GM19328 (cell line): ENCODE measurements at regions not wholly inside any gene's neighbourhood (a gene's known extent, or its start where the extent isn't known, plus 50 kb on each side); places are given as distances from the start of the nearest gene placed in this dataset.

Source experiments
- ATAC-seq: cut with Tn5 transposase; IDR thresholded peaks from one replicate; pipeline ENCODE4 v1.9.1; 2021; ENCODE audit warnings: mild to moderate bottlenecking, moderate library complexity; ENCODE audit not compliant: unreplicated experiment

- no peak for ATAC-seq
These were observed 128.4 kb downstream of the BUD13 start for GRCh38 chr11:116644201-116644940.

- no peak for ATAC-seq
These were observed 129.3 kb downstream of the BUD13 start for GRCh38 chr11:116643521-116643920.

GRCh38 chr11:116642902-116643301, 129.9 kb downstream of the BUD13 start:
- no peak for ATAC-seq

DNA sequence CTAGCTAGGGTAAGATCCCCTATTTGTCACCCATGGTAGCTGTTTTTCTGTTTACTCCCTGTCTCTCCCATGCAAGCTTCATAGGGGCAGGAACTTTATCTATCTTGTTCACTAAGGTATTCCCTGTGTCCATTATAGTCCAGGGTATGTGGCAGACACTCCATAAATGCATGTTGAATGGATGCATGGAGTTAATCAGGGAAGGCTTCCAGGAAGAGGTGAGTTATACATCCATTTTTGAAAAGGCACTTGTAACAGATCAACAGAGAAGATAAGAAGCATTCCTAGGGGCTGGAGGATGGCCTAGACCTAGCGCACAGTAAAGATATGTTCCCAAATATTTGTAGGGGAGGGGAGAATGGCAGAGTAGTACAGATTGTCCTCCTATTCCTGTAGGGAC, 130.3 kb downstream of the BUD13 start:
- no peak for ATAC-seq

GRCh38 chr11:116641561-116642045, 131.2 kb downstream of the BUD13 start:
- ATAC-seq, result no peak

DNA sequence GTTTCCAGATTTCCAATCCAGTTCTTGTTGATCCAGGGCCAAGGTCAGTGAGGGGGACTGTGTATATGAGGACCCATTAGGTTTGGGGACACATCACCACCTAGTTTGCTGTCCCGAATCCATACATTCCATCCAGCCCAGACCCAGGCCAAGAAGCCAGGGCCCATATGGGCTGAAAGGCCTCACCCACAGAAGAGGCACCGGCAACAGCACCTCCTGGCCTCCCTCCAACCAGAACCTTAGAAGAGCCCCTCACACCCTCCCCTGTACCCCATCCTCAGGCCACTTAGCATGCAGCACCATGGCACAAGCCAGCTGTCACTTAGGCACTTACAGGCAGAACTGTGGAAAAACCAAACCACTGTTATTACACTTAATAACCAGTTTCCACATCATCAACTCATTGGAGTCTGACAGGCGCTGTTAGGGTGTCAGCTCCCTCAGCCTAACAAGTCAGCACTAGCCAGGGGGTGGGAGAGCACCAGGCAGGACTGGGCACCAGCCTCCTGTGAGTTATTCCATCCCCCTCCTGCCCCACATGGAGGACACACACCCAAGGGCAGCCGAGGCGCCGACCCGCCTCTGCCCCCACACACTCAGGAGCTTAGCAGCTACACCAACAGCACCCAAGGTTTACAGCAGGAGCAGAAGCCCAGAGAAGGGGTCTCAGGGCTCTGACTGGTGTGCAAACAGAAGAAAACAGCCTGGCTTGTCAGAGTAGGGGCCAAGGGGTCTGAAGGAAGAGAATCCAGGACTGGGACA, 132.0 kb downstream of the BUD13 start:
- no peak for ATAC-seq

GRCh38 chr11:116638463-116638862, 134.3 kb downstream of the BUD13 start:
- ATAC-seq, result no peak

DNA sequence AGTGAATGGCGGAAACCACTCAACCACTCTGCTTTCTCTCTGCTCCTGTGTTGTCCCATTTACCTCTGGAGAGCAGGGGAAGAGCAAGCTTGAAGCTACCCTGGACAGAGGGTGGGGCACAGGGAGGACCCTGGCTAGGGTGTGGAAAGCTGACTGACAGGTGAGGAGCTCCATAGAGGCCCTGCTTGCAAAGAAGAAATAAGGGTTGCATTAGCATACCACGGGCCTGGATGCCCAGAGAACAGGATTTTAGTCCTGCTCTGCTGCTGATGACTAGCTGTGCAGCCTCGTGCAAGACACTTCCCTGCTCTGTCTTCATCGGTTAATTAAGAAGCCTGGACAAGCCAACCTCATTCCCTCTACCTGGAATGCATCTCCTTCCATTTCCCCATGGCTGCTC, 135.0 kb downstream of the BUD13 start:
- no peak for ATAC-seq

DNA sequence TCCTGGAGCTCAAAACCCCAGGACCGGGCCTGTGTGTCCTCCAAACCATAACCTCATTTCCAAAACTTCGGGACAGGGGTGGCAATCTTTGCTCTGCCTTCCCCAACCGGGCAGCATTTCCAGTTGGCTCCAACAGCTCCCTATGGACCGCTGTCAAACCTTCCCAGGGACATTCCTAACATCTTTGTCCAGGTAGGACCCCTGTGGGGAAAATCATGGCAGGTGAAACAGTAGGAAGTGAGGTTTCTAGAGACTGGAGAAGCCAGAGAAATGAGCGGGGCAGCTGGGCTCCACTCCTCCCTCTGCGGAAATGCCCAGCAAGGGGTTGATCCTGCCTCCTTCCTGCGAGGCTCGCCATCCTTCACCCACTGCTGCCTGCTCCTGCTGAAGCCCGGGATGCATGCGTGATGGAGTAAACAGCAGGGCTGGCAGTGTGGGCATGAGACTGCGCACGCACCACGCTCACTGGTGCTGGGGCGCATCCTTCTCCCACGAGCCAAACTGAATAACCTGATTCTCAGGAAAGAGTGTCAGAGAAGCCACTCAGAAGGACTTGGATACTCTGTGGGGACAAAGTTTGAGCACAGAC, 136.4 kb downstream of the BUD13 start:
- ATAC-seq, result no peak

DNA sequence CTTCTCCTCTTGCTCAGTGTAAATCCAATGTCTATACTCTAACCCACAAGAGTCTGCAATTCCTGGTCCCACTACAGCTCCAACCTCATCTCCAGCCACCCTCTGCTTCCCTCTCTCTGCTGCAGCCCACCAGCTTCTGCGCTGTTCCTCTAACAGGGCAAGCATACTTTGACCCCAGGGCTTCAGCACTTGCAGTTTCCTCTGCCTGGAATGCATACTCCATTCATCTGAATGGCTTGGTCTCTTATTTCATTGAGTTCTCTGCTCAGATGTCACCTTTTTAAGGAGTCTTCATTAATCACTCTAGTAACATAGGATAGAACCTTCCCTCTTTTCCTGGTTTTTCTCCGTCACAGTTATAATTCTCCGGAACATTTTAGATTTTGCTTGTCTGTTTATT, 141.6 kb downstream of the BUD13 start:
- ATAC-seq, result no peak

GRCh38 chr11:116618461-116618860, 154.3 kb downstream of the BUD13 start:
- no peak for ATAC-seq

- ATAC-seq, result no peak
These were observed 157.4 kb downstream of the BUD13 start for GRCh38 chr11:116615211-116615865.

GRCh38 chr11:116614306-116615210, 158.2 kb downstream of the BUD13 start:
- ATAC-seq, result no peak

DNA sequence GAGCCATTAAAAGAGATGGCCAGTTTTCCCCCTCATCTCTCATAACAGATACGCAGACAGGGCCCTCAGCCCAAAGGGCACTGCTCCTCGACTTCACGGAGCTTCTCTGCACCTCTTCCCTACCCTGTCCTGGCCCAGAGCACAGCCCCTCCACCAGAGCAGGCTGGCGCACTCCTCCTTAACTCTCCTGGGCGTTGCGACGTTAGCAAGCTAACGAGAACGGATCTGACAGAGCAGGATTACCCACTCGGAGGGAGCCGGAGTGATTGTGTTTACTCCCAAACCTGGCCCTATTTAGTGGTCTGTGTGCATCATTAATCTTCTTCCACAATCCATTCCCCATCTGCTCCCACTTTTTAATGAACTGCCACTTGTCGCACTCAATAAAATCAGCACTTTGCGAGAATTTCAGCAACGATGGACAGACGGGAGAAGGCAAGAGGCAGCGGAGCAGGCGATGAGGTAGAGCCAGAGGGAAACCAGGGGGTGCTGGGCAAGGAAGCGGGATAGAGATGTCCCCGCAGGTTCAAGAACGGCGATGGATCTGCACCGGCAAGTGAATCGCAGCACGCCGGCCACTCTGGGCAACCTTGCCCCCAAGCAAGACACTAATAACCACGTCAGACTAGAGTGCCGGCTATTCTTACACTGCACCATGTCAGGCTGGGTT, 159.4 kb downstream of the BUD13 start:
- no peak for ATAC-seq

DNA sequence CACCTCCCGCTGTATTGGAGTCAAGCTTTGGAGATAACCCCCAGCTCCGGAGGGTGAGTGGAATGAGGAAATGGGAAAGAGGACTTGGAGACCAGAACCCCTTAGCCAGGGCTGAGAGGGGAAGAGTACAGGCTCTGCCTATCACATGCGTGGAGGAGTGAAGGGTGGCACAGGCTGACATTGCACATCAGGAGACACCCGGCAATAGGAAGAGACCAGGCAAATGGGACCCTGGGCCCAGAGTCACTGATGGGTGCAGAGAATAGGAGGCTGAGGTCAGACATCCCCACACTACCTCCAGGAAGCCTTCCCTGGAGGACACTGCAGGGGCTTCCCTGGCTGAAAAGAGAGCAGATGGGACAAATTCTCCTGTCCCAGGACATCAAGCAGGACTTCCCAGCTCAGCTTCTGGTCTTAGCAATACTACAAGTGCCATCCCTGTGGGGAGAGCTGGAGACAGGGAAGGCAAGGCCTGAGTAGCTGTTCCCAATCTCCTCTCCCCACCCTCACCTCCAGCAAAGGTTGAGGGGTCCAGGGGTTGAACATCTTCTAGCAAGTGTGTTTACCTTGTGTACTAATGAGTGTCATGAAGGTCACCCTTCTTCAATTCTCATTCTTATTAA, 160.7 kb downstream of the BUD13 start:
- ATAC-seq, result no peak

GRCh38 chr11:116610190-116610589, 162.6 kb downstream of the BUD13 start:
- ATAC-seq, result no peak

DNA sequence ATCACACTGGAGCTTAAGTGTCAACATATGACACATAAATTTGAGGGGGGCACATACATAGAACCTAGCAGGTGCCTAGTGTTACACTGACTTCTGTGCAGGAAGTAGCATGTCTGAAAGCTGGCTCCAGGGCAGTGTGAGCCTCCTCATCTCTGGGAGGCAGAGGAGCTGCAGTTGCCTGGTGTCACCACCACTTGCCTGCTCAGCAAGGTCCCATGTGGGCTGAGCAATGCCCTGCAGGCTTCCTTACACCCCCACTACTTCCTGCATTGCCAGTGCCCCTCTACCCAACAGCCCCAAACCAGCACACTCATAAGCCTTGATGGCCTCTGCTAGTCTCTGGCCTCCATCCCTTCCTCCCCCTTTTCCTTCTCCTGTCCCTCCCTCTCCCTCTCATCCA, 165.8 kb downstream of the BUD13 start:
- ATAC-seq, result no peak

DNA sequence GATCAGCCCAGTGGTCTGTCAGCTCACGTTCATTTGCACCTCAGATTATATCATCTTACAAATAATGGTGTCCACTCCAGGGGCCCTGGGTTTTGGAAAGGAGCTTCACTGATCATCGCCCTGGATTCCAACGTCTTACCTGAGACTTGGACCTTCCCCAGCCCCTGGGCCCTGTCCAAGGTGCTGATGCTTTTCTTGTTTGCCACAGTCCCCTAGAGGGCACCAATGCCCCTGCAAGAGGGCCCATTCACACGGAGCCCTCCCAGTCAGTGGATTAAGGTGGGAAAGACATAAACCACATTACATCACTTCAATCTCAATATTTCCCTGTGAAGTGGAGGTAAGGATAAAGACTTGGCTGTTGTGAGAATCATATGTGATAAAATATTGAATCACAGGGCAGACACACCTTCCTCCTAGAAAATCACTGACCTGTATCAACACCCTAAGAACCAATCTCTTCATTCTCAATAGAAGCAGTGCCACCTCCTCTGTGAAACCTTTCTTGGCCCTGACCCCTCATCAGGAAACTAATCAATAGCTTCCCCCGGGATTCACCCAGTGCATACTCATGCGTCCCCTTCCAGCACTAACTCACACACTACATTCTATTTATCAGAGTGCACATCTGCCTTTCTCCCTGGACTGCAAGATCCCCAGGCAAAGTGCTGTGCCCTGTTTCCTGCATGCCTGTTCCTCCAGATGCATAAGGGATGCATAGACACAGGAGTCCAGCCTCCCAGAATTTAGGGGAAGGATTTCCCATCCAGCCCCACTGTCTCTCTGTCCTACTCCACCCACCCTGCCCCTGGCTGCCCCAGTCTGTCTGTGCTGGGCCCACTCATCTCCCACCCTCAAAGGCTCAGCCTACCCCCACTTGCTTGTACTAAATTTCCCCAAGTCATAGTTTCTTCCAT, 167.0 kb downstream of the BUD13 start:
- no peak for ATAC-seq
